ENCODE measurements at regions not wholly inside any gene's neighbourhood (a gene's known extent, or its start where the extent isn't known, plus 50 kb on each side); places are given as distances from the start of the nearest gene placed in this dataset.
A peak's percentile ranks its signal among the peaks of the same experiment; 100 is the strongest.

DNA sequence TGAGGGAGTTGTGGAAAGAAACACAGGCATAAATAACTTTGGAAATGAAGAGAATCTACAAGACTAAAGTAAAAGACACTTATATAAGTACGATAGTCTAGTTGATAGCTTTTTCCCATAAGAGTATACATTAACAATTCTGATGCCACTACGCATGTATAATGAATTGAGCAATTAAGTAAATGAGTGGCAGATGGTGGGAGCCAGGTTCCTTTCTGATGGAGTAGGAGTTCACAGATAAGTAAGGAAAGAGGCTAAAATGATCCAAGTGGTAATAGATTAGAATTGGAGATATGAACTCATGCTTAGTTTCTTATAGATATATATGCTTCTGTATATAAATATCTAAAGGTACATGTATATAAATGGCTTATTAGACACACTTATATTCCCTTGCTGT lies 368.3 kb downstream of the FAM181B start:
- no peak for DNase-seq

DNA sequence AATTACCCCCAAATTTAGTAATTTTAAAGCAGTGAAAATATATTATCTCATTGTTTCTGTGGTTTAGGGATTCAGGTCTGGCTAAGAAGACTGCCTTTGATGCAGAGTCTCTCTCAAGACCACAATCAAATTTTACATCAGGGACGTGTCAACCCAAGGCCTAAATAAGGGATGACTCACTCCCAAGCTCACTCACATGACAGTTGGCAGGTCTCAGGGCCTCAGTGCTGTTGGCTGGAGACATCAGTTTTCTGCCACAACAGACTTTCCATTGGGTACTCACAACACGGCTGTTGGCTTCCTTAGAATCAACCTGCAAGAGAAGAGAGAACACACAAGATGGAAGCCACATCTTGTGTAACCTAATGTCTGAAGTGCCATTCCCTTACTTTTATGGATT lies 377.3 kb downstream of the FAM181B start:
- no peak for DNase-seq

DNA sequence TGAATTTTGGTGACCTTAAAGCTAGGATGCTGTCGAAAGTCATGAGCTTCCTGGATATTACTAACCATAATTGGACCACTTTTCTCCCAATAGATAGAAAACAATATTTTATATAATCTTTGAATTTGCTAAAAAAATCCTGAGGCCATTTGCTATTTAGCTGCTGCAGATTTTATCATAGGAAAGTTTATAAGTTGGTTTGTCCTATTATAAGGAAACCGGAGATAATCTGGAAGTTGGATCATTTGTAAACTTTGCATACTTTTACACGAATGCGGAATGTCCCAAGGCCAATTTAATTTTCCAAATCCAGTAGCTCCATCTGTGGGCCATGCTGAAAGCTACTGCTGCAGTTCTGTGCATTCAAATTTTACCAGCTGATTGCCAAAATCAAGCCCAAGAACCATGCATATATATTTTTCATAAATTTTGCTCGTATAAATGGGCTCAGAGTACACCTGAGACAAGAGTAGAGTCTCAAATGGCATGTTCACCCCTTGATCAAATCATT lies 378.3 kb downstream of the FAM181B start:
- DNase-seq, result no peak

DNA sequence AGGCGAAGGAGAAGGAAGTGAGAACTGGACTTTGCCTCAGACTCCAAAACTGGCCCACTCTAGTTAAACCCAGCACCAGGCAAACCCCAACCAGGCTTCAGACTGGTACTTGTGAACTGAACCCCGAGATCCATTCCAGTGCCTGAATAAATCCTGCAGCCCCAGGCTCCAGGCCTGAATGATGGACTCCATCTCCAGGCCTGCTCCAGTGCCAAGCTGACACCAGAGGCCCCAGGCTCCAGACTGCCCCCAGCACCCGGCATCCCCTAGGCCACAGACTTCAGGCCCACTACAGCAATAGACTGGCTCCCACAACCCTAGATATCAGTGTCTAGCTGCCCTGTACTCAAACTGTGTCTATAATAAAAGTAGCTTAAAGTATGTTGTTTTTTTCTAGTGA lies 406.8 kb downstream of the FAM181B start:
- no peak for DNase-seq

DNA sequence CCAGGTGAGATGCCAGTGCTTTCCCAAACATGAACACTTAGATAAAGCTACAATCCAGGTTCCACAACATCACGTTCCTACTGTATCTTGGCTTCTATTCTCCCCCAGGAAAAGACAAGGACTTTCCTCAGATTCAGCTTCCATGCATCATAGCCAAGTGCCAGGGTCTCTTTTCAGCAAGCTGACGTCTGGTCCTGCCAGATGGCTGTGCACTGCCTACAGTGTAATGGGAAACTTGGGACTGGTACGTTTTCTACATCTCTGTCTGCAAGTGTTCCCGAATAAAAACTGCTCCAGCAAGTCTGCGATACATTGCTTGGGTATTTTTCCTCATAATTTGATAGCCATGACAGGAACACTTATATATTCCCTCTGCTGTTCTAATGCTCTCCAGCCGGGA lies 412.5 kb downstream of the FAM181B start:
- DNase-seq, result no peak

DNA sequence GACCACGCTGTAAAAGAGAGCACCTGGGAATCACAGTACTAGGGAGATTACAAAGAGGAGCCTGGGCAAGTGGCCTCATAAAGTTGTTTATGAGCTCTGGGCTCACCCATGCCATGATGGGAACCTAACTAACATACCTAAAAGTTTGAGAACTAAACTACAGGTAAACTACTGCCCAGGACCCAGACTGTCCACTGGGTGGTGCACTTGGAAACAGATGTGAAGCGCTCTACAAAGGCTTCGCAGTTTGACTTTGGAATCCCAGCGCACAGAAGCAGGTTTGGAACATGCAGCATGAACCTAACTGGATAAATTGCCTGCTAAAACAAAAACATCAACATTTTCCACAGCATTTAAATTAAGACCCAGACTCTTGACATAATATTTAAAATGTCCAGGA lies 418.6 kb downstream of the FAM181B start:
- no peak for DNase-seq

DNA sequence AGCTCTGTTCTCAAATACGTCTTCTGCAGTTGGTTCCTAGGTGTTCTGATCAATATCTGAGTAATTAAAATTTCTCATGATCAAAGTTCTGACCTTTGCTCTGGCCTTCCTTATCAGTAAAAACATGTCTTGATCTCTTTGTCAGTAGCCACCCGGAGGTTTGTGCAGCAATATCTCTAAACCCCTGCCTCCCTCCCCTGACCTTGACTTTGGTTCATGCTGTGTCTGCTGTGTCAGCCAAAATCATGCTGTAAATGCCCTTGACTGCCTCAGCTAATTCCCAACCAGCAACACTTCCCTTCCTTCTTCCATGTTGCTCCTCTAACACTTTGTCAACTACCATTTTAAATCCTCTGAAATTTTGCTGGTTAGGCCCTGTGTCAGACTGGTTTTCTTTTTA lies 424.7 kb downstream of the FAM181B start:
- DNase-seq, result no peak

DNA sequence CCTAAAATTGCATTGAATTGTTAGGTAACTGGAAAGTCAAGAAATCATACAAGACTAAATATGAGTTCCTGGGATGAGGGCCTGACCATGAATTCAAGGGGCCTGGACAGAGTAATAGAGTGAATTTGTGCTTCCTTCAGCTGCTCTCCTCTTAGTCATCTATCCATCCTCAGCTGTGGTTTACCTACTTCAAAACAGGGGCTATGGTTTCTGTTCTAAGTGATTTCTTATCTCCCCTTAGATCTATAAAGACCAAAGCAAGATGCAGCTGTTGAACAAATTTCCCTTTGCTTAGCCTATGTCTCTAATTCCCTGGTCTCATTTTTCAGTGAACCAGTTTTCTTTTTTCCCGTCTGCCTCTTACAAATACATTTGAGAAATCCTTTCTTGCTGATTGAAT lies 428.5 kb downstream of the FAM181B start:
- DNase-seq, result no peak

DNA sequence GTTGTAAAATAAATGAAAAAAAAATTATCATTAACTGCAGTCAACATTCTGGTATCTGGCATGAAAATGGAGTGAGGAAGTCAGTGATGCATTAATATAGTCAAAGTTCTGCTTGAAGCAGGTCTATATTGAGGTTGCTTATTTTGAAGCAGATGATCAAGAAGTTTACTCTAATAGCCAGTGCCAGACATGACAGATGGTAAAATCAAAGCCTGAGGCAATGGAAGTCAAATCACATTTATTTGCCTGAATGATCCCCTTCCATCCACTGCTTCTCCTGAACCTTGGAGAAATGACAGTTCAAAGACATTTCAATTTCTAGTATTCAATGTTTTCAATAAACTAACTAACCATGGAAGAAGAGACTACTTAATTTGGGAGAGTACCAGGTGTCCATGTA lies 430.0 kb downstream of the FAM181B start:
- no peak for DNase-seq

DNA sequence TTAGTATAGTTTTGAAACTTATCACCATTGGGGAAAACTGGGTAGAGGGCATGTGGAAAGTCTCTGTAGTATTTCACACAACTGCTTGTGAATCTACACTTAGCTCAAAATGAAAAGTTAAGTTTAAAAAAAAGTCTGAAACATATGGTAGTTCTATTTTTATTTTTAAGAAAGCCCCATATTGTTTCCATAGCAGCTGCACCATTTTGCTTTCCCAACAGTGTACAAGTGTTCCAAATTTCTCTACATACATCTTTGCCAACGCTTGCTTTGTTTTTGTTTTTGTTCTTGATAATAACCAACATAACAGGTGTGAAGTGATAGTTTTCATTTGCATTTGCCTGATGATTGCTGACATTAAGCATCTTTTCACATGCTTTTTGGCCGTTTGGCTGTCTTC lies 445.2 kb downstream of the FAM181B start:
- DNase-seq, result no peak

DNA sequence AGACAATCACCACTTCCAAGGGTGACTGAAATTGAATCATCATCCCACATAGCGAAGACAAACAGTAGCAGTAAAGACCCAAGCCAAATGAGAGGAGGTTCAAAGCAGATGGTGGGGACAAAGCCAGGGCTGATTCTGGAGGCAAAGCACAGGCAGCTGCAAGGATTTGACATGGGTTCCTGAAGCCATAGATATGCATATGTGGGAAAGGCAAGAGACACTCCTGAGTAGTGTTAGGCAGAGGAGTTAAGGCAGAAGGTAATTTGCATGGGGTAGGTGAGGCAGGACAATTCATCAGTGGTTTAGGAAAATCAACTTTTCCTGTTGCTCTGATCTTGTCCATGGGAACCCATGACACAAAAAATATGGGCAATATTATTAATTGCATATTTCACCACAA lies 462.8 kb downstream of the FAM181B start:
- no peak for DNase-seq

DNA sequence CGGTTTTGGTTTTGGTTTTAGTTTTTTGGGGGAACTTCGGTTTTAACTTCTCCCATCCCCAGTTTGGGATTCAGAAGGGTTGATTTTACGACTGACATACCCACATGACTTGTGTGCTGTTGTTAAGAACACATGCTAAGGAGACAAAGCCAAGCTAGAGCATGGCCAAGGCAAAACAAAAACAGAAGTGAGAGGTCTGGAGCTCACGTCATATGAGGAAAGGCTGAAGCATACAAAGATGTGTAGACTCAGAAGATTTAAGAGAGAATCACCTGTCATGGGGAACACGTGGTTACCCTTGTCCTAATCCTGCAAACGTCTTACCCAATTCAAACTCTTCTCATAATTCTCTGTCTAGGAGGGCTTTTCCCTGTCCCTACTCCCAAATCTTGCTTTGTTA lies 465.0 kb downstream of the FAM181B start:
- no peak for DNase-seq

DNA sequence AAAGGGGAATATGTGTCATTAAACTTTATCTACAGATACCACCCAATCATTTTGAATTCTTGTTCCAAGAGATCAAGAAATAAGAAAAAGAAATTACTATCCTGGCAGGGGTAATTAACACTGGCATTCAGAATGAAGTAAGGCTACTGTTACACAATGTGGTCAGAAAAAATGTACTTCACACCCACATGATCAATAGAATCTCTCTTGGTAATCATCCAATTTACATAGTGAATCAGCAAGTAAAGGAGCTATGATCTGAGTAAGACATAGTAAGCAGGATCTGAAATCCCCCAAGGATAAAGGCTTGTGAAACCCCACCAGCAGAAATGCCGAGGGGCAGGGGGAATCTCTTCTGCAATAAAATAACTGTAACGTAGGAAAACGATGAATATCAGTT lies 466.5 kb downstream of the FAM181B start:
- no peak for DNase-seq

DNA sequence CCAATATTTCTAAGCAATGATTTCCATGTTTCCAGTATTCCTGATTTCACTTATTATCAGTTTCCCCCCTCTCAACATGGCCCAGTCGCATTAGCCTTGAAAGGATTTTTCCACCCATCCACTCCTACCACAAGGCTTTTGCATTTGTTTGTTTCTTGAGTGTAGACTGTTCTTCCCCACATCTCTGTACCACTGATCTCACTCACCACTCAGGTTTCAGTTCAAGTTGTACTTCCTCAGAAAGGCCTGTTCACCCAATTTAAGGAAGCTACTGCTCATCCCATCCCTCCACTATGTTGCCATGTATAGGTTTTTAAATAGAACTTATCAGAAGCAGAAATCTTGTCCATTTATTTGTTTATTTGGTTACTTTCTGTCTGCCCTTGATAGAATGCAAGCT lies 472.3 kb downstream of the FAM181B start:
- DNase-seq, result no peak

DNA sequence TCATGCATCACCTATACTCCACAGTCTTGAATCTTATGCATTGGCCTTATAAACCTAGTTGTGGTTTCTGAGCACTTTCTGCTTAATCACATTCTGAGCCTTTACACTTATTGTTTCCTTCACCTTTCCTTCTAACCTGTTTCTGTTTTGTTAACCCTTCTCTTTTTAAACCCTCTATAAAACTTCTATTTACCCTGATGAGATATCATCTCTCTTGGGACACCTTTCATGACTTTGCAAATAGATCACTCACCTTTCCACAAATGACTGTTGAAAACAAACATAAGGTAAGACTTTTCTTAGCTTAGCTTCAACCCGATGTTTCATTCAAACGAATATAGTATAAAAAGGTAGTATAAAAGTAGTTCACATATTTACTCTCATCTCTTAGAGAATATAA lies 483.6 kb downstream of the FAM181B start:
- no peak for DNase-seq

DNA sequence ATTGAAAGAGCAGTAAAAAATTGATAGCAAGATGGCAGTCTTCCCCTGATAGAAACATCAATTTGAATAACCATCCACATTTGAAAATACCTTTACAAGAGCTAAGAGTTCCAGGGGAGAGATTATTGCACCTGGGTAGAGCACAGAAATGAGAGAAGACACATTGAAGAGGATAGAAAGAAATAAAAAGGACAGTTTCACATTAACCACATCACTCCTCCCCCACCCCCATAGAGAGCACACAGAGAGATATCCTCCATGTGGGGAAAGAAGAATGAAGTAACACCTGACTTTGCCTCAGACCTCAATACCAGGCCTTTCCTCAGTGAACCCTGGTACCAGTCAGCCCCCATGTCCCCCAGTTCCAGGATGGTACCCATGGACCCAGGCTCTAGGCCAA lies 486.7 kb downstream of the FAM181B start:
- DNase-seq, result no peak

DNA sequence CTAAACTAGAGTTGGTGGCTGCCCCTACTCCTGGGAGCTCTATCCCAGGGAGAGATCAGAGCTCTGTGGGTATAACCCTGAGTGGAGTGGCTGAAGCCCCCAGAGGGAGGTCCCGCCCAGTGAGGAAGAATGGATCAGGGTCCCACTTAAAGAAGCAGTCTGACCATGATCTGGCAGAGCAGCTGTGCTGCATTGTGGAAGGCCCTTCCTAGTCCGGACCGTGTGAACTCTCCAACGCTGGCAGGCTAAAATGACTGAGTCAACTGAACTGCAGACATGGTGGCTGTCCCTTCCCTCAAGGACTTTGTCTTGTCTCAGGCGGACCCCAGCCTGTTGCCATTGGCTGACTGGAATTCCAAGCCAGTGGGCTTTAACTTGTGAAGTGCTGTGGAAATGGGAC lies 494.2 kb downstream of the FAM181B start:
- no peak for DNase-seq

DNA sequence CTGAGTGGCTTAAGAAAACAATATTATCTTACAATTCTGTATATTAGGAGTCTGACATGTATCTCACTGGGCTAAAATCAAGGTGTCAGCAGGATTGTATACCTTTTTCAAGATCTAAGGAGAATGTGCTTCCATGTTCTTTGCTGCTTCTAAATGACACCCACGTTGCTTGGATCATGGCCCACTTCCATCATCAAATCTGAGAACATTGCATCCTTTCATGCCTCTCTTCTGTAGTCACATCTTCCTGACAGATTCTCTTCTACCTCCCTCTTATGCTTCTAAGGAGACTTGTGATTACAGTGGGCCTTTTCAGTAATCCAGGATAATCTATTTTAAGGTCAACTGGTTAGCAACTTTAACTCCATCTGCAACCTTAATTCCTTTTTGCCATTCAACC lies 499.4 kb downstream of the FAM181B start:
- DNase-seq, result no peak

DNA sequence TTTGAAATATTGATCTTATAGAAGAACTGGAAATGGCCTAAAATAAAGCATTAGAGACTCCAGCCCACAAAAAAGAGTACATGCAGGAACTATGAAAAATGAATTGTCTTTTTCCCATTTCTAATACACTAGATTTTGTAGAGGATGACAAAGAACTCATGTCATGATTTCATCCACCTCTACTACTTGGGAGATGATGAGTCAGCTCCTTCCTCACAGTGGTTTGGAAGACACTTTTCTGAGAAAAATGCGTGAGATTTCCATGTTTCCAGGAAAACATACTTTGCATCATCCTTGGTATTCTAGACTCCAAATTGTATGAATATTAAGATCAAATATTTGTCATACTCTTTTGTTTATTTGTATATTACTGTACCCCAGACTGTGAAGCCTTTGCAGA lies 500.5 kb downstream of the FAM181B start:
- DNase-seq, result no peak

DNA sequence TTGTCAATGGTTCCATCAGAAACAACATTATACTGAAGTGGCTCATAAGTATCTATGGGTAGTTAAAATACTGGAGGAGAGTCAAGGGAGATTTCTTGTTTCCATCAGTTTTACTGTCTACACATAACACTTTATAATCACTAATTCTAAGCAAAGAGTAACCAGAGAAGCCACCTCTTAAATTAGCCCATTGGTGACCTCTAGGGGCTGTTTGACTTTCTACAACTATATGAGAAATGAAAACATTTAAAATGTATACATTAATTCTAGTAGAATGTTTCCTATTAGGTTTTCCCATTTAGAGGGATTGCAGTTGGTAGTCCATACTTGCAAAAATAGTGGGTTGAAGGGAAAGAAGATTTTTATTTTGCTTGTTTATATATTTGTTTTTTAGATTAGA lies 504.3 kb downstream of the FAM181B start:
- DNase-seq, result peak; percentile 44

DNA sequence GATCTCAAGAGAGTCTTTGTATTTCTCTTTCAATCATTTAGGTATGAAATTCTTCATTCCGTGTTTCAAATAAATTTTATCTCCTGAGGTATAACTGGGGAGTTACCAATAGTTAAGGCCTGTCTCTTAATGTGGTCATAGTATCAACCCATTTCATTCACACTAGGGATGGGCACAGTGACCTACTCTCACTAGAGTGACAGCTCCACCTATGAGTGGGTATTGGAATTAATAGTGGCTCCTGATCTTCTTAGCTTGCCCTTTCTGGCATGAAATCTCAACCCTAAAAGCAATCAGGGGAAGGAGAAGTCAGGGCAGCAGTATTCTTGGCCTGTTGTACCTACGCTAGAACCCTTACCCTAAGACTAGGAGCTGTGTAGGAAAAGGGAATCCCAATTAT lies 507.7 kb downstream of the FAM181B start:
- no peak for DNase-seq

DNA sequence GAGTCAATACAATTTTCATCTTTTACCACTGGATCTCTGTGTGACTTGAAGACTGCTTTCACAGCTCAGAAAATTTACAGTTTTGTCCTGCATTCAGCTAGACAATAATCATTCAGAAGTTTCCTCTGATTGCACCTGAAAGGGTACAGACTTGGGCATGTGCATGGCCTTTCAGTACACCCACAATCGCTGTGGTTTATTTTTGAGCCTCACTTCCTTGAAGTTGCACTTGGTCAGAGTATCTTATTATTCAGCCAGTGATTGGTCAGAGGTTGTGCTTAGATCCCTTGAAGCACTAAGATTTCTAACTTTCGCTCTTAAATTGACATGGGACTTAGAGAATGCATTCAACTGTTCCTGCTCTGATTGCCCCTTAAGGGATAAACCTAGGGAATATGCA lies 508.2 kb downstream of the FAM181B start:
- DNase-seq, result no peak

DNA sequence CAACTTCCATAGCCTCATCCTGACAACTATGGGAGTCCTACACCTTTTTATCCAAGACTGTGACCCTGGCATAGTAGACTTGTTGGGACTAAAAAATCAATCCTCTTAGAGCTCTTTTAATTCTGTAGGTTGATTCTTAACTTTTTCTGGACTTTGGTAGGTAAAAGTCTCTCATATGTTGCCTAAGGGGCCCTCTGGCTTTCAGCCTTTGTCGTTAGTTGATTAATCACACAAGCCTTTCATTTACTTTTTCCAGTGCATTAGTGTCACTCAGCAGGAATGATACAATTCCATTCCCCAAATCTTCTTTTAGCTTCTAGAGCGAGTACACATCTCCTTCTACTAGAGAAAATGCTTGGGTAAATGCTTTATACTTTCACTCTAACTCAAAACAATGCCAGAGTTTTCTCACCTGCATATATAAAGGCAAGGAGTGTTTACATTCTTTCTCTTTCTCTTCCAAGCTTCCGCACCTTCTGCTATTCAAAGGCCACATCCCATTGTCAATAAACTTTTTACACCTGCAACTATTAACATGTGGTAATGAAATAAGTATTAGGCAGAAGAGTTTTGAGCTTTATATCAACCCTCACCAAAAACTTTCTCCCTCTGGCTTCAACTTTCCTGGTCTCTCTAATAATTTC lies 516.6 kb downstream of the FAM181B start:
- no peak for DNase-seq

DNA sequence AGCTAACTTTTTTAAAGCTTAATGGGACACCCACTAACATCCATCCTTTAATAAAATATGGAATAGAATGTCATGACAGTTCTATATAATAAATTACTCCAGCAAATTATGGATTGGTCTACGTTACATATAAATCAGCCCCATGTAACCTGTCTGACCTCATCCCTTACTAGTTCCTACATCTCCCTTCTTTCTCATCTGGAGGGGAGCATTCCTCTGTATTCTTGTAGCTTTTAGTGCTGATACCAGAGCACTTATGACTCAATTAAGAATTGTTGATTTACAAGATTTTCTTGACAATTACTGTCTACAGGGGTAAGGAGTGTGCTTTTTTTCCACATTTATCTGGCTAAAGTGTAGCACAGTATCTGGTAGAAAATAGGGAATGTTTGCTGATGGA lies 523.7 kb downstream of the FAM181B start:
- no peak for DNase-seq

DNA sequence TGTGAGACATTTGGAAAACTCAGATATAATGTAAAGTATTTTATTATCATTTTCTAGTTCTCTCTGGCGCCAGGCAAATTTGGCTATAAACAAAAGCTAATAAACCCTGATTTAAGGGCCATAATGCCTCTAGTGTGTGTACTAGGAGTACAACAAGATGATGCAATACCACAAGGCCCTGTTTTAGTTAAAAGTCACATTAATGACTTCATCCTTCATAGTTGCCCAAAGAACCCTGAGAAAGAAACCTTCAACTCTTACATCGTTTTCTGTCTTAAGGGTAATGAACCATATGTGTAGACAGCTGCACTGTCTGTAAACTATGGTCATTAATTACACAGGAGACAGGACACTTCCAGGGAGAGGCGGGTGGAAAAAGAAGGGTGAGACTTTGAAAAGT lies 538.4 kb downstream of the FAM181B start:
- no peak for DNase-seq

DNA sequence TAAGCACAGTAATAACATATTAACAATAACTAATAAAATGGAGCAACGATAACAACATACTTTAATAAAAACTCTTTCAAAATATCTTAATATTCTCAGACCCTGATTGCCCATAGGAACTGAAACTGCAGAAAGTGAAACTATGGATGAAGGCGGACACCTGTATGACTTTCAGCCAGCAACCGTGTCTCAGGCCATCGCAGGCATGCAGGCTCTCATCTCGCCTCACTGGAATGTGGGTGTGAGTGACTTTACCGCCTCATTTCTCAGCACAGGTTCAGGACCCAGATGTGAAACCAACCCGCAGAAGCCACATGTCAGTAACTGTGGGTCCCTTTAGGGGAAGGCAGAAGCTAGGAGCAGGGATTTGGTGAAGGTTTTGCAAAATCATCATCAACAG lies 539.1 kb downstream of the FAM181B start:
- no peak for DNase-seq
